Medulla oblongata (tissue), 1 donor: ENCODE measurements at regions not wholly inside any gene's neighbourhood (a gene's known extent, or its start where the extent isn't known, plus 50 kb on each side); places are given as distances from the start of the nearest gene placed in this dataset.

Experiments used
- DNase-seq: peaks from one replicate; pipeline ENCODE4 v3.0.0-alpha.2; 2015; ENCODE audit errors: extremely low spot score

- no peak for DNase-seq
These were observed 630.0 kb upstream of the GRM3 start for GRCh38 chr7:86013662-86014061.

DNA sequence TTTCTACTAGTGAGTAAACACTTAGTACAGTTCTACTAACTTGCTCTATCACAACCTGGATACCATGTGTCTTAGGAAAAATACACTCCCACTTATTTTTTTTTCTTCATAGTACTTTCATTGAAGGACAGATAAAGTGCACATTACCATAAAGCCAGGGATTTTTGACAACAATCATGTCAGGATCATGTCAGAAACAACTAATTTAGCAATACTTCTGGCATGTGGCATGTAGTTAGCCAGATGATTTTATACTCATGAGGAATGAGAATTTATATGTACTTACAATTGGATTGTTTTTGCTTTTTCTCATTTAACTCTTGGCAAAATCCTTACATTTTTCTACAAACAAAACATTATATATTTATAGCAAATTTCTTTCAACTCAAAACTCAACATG lies 630.7 kb upstream of the GRM3 start:
- DNase-seq: no peak

GRCh38 chr7:86008898-86009297 lies 634.8 kb upstream of the GRM3 start:
- no peak for DNase-seq

GRCh38 chr7:86006909-86007308 lies 636.8 kb upstream of the GRM3 start:
- no peak for DNase-seq

GRCh38 chr7:86002858-86003257 lies 640.9 kb upstream of the GRM3 start:
- DNase-seq: no peak

DNA sequence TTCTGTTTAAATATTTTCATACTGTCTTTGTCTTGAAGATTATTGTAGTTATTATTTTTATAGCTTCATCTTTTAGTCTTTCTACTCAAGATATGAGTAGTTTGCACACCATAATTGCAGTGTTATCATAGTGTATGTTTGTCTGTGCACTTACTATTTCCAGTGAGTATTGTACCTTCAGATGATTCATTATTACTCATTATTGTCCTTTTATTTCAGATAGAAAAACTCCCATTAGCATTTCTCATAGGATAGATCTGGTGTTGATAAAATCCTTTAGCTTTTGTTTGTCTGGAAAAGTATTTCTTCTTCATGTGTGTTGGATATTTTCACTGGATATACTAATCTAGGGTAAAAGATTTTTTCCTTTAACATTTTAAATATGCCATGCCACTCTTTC lies 646.2 kb upstream of the GRM3 start:
- no peak for DNase-seq

- DNase-seq: no peak
These were observed 648.6 kb upstream of the GRM3 start for GRCh38 chr7:85995101-85995500.

DNA sequence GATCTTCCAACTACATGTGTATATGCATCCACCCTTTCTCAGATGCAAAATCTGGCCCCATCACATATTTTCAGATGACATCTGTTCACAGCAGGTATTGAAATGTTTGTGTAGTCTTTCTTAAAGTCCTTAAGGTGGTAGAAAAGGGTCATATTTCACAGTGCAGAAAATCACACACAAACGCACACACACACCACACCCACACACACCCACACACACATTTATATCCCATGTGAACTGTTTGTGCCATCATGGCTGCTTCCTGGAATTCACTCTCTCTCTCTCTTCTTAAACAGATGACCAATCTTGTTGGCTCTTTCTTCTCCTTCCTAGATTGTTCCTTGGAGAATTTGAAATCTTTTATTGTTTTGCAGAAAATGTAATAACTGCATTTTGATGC lies 663.0 kb upstream of the GRM3 start:
- no peak for DNase-seq

DNA sequence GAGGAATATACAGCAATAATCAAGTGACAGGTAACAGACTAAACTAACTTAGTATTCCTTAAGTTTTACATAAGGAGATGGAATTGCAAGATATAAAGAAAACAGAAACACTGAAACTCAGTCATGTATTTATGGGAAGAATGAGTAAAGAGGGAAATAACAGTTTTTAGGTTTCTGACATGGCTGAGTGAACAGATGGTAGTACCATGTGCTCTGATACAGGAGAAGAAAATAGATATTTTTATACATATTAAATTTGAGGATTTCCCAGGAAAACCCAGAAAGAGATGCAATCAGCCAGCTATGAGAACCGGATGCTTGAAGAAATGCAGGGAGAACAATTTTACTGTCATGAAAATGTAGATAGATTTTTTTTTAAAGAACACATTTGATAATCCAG lies 669.5 kb upstream of the GRM3 start:
- no peak for DNase-seq

- DNase-seq: no peak
These were observed 671.1 kb upstream of the GRM3 start for GRCh38 chr7:85972504-85973141.

GRCh38 chr7:85954961-85955360 lies 688.7 kb upstream of the GRM3 start:
- DNase-seq: no peak

- no peak for DNase-seq
These were observed 692.8 kb upstream of the GRM3 start for GRCh38 chr7:85950871-85951270.

DNA sequence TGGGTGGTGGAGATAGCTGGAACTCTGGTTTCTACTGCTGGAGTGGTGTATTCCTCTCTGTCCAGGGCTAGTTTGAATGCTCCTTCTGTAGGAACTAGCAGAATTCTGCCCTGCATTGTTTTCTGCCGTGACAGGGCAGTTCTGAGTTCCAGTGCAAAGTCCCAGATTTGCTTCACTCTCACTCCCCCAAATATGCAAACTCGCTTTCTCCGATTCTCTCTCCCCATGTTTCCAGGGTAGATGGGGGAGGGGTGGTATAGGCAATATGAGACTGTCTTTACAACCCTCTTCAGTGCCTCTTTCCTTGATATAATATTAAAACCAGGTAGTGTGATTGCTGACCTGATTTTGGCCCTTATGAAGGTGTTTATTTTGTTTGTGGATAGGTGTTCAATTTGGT lies 693.3 kb upstream of the GRM3 start:
- no peak for DNase-seq

DNA sequence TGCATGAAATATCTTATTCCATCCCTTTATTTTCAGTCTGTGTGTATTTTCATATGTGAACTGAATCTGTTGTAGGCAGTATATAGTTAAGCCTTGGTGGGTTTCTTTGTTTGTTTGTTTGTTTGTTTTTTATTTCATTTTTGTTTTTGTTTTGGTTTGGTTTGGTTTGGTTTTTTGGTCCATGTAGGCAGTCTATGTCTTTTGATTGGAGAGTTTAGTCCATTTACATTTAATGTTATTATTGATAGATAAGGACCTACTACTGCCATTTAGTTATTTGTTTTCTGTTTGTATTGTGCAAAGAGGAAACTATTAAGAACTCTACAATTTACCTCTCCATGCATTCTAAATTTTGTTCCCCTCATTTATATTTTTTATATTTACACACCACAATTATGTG lies 695.9 kb upstream of the GRM3 start:
- DNase-seq: no peak

GRCh38 chr7:85940798-85941197 lies 702.9 kb upstream of the GRM3 start:
- no peak for DNase-seq

DNA sequence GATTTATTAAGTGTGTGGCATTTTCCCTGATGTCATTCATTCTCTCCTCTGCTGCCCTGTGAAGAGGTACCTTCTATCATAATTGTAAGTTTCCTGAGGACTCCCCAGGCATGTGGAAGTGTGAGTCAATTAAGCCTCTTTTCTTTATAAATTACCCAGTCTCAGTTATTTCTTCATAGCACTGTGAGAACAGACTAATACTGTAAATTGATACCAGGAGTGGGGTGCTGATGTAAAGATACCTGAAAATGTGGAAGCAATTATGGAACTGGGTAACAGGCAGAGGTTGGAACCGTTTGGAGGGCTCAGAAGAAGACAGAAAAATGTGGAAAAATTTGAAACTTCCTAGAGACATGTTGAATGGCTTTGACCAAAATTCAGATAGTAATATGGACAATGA lies 711.8 kb upstream of the GRM3 start:
- no peak for DNase-seq

DNA sequence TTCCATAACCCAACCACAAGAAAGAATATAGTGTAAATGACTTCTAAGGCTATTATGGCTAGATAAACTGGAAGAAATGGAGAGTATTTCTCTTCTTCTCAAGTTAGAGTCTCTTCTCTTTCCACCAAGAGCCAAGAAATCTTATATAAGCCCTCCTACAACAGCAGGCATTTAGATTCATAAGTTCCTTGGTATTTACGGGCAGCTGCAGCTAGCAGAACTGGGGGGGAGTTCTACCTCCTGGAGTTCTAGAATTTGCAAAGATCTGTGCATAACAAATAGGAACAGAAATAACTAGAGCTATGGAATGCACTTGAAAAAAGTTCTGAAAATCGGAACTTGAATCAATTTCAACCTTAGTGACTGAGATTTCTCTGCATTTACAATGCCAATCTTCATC lies 715.2 kb upstream of the GRM3 start:
- no peak for DNase-seq

GRCh38 chr7:85927226-85927625 lies 716.5 kb upstream of the GRM3 start:
- no peak for DNase-seq

- no peak for DNase-seq
These were observed 719.6 kb upstream of the GRM3 start for GRCh38 chr7:85924062-85924461.

GRCh38 chr7:85916016-85916415 lies 727.7 kb upstream of the GRM3 start:
- DNase-seq: no peak

DNA sequence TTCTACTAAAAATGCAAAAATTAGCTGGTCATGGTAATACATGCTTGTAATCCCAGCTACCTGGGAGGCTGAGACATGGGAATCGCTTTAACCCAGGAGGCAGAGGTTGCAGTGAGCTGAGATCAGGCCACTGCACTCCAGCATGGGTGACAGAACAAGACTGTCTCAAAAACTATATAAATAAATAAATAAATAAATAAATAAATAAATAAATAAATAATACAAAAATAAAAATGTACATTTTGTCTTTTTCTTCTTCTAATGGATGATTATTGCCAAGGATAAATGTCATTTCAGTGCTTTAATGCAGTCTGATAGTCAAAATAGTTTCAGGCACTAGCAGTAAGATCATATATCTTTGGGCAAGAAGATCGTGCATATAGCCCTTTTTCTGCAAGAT lies 727.6 kb upstream of the SEMA3D start:
- DNase-seq: no peak

GRCh38 chr7:85908051-85908450 lies 721.2 kb upstream of the SEMA3D start:
- no peak for DNase-seq

- no peak for DNase-seq
These were observed 711.1 kb upstream of the SEMA3D start for GRCh38 chr7:85897967-85898366.

- no peak for DNase-seq
These were observed 709.7 kb upstream of the SEMA3D start for GRCh38 chr7:85896531-85896930.

GRCh38 chr7:85895835-85896234 lies 709.0 kb upstream of the SEMA3D start:
- no peak for DNase-seq
